Heart left ventricle (tissue), 16 donors: ENCODE measurements at regions not wholly inside any gene's neighbourhood (a gene's known extent, or its start where the extent isn't known, plus 50 kb on each side); places are given as distances from the start of the nearest gene placed in this dataset.

ENCODE experiments used
- ATAC-seq, 4 donors: fragments of 200-7000 bp; cut with Tn5 transposase; one replicate each; pipeline ENCODE4 v1.9.1; 2020 to 2022; ENCODE audit warnings: moderate library complexity in 4 of 4, mild to moderate bottlenecking in 3 of 4, moderate number of reproducible peaks in 1 of 4
- DNase-seq, 5 donors: peaks; one replicate each; pipeline ENCODE4 v3.0.0-alpha.2; 2020
- H3K27ac ChIP-seq, 12 donors: fragments of 200-600 bp; sonication (generic) in 4 of 12; one replicate each; pipeline versions ENCODE4 v1.5.0 to v1.8.0; 2016 to 2022; ENCODE audit warnings: mild to moderate bottlenecking in 2 of 12
- H3K27me3 ChIP-seq, 9 donors: fragments of 200-600 bp; sonication (generic) in 2 of 9; one replicate each; pipeline versions ENCODE4 v1.5.1 to v1.8.0; 2016 to 2022; ENCODE audit warnings: mild to moderate bottlenecking in 3 of 9
- H3K36me3 ChIP-seq, 9 donors: fragments of 200-600 bp; sonication (generic) in 2 of 9; one replicate each; pipeline versions ENCODE4 v1.5.0 to v1.8.0; 2018 to 2022; ENCODE audit warnings: mild to moderate bottlenecking in 2 of 9
- H3K4me1 ChIP-seq, 12 donors: fragments of 200-600 bp; sonication (generic) in 4 of 12; one replicate each; pipeline versions ENCODE4 v1.5.0 to v1.8.0; 2016 to 2022; ENCODE audit warnings: mild to moderate bottlenecking in 3 of 12
- H3K4me3 ChIP-seq, 12 donors: fragments of 200-600 bp; sonication (generic) in 4 of 12; one replicate each; pipeline versions ENCODE4 v1.5.0 to v1.8.0; 2017 to 2022; ENCODE audit warnings: mild to moderate bottlenecking in 9 of 12, moderate library complexity in 4 of 12
- H3K9me3 ChIP-seq, 12 donors: fragments of 200-600 bp; sonication (generic) in 4 of 12; one replicate each; pipeline versions ENCODE4 v1.5.0 to v1.8.0; 2016 to 2022; ENCODE audit warnings: mild to moderate bottlenecking in 1 of 12
- CTCF ChIP-seq, 12 donors: fragments of 200-600 bp; sonication (generic) in 4 of 12; IDR thresholded peaks; one replicate each; pipeline versions ENCODE4 v1.5.0 to v1.8.0; 2018 to 2022; ENCODE audit warnings: antibody characterized with exemption in 12 of 12, mild to moderate bottlenecking in 5 of 12
- POLR2A ChIP-seq, 2 donors: fragments of 450-650 bp; IDR thresholded peaks; one replicate each; pipeline ENCODE4 v1.6.1; 2017; ENCODE audit warnings: antibody characterized with exemption in 2 of 2, mild to moderate bottlenecking in 2 of 2, moderate library complexity in 2 of 2
- WGBS, 4 donors: extraction: QIAGEN DNeasy Blood & Tissue Kit in 2 of 4; methylation state at CpG; one replicate each; pipeline versions ENCODE4 v1.1.5 to v1.1.7; 2013 to 2018; 5-methylcytosine and 5-hydroxymethylcytosine counted together
- intact Hi-C, 10 donors: fragments of 100-400 bp; cut with DNase I; formaldehyde crosslinking; loops; one replicate each; pipeline versions ENCODE4 v1.11.1 to v1.14.2; 2022
- donor health status: ischemic (EF 13 %, LVEDD 7.1; RV severe dilation, severe dysfunction).
- donor health status: healthy with polysubstance abuse.
- donor health status: DM: no; HTN: yes; CAD: no.
- donor health status: DM: no; HTN: no; CAD: no.
- donor health status: ischemic (EF 25% LVEDD 6.9; RV normal size, moderate dysfunction).
- donor health status: ischemic (EF 25% LVEDD 5.7; RV mildly dilated, moderate dysfunction).
- donor health status: healthy.
- donor health status: DM: yes; HTN: yes; CAD: no.
- donor health status: ischemic (EF 35%, LVEDD 5.7; RV mildly dilated, moderate dysfunction).
- donor health status: nonischemic (EF 11% LVEDD 7.7; RV severe dilation, severe dysfunction).
- donor health status: DM: yes; HTN: yes; CAD: no.
- donor health status: PGD.
- donor health status: ischemic (EF 29% LVEDD 5.4; RV normal size, mild dysfunction).
- donor health status: nonischemic (EF 23%, LVEDD 6.1; RV moderate dilation, normal function).

- TF ChIP-seq POLR2A (IDR thresholded peaks at IDR 0.05) = no peak
- no peak for TF ChIP-seq CTCF (IDR thresholded peaks at IDR 0.05)
- DNase-seq (no peak), ATAC-seq (peak in 2 of 4 donors; percentile 50 to 60)
- H3K4me1 ChIP-seq = peaks cover 0 to 3% (median 0%) of the 10 kb centered on the region in 12 donors
- peaks cover 0 to 4% (median 0%) of the 10 kb centered on the region in 12 donors for H3K9me3 ChIP-seq
- H3K27me3 ChIP-seq = no peaks in the 10 kb centered on the region
- intact Hi-C loops = no loop called here
- no peak overlapping the region for H3K4me3 ChIP-seq
- H3K36me3 ChIP-seq = no peaks in the 10 kb centered on the region
- no peak overlapping the region for H3K27ac ChIP-seq
Measured at GRCh38 chr15:35874260-35874905, 328.4 kb upstream of the DPH6 start.

- WGBS, 4 donors = 37 to 67% (median 57%) methylated on average over 4 of the region's 4 CpGs
- Histone ChIP-seq H3K27me3 (no peaks in the 10 kb centered on the region), H3K4me3 (no peak overlapping the region), H3K9me3 (peaks cover 0 to 4% (median 0%) of the 10 kb centered on the region in 12 donors), H3K27ac (no peak overlapping the region), H3K4me1 (peaks cover 0 to 3% (median 0%) of the 10 kb centered on the region in 12 donors), H3K36me3 (no peaks in the 10 kb centered on the region)
- no peak for TF ChIP-seq CTCF (IDR thresholded peaks at IDR 0.05)
- no peak for TF ChIP-seq POLR2A (IDR thresholded peaks at IDR 0.05)
- no peak for ATAC-seq
- intact Hi-C loops = no loop called here
- no peak for DNase-seq
Measured at GRCh38 chr15:35876762-35877161, 330.8 kb upstream of the DPH6 start.

- DNase-seq = no peak
- WGBS, 4 donors = 94 to 95% (median 94%) methylated on average over 3 of the region's 3 CpGs
Measured at GRCh38 chr15:35880896-35881295, 334.9 kb upstream of the DPH6 start.

GRCh38 chr15:35885870-35886269 is 339.9 kb upstream of the DPH6 start:
- H3K4me1 ChIP-seq = no peaks in the 10 kb centered on the region
- no peaks in the 10 kb centered on the region for H3K27me3 ChIP-seq
- DNase-seq (no peak), ATAC-seq (no peak)
- TF ChIP-seq POLR2A (IDR thresholded peaks at IDR 0.05) (no peak), CTCF (IDR thresholded peaks at IDR 0.05) (no peak)
- no peaks in the 10 kb centered on the region for H3K36me3 ChIP-seq
- no peak overlapping the region for H3K4me3 ChIP-seq
- H3K27ac ChIP-seq = no peak overlapping the region
- intact Hi-C loops = no loop called here
- H3K9me3 ChIP-seq = no peaks in the 10 kb centered on the region
- 97 to 100% (median 99%) methylated on average over 1 of the region's 1 CpG for WGBS, 4 donors

More at GRCh38 chr15:35880896-35881295, 334.9 kb upstream of the DPH6 start:
- H3K27ac ChIP-seq = no peak overlapping the region
- no peak for ATAC-seq
- peaks cover 0 to 4% (median 0%) of the 10 kb centered on the region in 12 donors for H3K9me3 ChIP-seq
- no peak for TF ChIP-seq CTCF (IDR thresholded peaks at IDR 0.05)
- TF ChIP-seq POLR2A (IDR thresholded peaks at IDR 0.05) = no peak
- H3K27me3 ChIP-seq = no peaks in the 10 kb centered on the region
- H3K4me1 ChIP-seq = peaks cover 0 to 3% (median 0%) of the 10 kb centered on the region in 12 donors
- H3K4me3 ChIP-seq = no peak overlapping the region
- intact Hi-C loops = no loop called here
- H3K36me3 ChIP-seq = no peaks in the 10 kb centered on the region
